ENCODE measurements at regions not wholly inside any gene's neighbourhood (a gene's known extent, or its start where the extent isn't known, plus 50 kb on each side); places are given as distances from the start of the nearest gene placed in this dataset.
"Not testable (repeated sequence)": the region's sequence is repeated elsewhere in the genome, so short reads cannot be mapped to it uniquely, and the experiment has no call there.

DNA sequence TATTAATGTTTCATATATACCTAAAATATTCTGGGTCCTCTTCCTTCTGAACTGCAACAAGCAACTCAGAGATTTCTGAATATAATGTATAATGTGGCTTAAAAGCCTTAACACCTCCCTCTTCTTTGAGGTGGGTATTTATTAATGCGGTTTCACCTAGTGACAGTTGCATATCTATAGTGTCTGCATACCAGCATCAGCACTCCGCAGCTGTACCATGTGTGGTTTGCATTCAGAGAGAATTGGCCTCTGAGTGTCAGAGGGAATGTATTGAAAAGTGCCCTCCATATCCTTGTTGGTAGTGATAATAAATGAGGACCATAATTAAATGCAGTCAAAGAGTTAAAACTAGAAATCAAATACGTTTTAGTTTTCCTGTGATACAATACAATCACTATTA lies 256.6 kb upstream of the ARRDC3 start:
- DNase-seq: no peak

DNA sequence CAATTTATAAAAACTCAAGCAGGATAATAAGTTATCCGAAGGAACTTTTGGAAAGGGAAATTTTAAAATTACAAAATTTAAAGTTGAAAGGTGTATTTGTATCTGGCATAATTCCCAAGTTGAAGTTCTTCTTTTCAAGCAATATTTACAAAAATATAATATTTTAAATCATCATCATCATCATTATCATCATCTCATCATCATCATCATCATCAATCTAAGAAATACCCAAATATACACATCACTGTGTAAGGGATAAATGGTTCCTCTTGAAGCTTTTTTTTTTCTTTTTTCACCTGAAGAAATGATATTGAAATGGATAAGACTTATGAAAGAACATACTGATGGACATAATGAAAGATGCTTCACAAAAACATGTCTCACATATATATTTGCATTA lies 254.9 kb upstream of the ARRDC3 start:
- DNase-seq: no peak

DNA sequence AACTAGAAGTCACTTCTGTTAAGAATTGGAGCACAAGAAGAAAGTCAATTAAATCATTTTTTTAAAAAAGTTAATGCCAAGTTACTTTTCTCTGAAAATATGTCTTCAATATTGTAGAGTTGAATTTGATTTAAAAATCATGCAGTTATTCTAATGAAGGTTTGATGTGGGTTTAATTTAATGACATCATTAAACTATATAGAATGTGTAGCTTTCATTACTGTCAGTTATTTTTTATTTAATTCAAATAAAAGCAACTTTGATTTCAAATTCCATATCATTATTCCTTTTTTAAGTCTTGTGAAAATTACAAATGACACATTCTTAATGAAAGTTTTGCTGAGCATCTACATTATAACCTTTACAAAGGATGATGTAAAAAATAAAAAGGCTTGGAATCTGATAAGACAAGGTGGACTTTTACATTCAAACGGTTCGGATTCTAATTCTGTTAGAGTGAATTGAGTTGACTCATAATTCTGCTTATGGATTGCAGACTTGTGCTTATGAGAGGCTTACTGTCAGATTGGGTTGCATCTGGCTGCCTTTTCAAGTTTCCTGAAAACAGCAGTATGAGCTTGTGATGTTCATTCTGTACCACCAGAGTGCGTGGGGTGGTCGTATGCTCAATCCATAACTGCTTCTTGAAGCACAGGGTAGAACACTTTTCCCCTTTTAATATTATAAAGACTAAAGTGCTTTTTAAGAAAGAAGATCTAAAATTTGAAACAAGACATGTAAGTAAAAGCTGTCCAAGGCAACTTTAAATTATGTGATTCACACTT lies 253.0 kb upstream of the ARRDC3 start:
- no peak for DNase-seq

DNA sequence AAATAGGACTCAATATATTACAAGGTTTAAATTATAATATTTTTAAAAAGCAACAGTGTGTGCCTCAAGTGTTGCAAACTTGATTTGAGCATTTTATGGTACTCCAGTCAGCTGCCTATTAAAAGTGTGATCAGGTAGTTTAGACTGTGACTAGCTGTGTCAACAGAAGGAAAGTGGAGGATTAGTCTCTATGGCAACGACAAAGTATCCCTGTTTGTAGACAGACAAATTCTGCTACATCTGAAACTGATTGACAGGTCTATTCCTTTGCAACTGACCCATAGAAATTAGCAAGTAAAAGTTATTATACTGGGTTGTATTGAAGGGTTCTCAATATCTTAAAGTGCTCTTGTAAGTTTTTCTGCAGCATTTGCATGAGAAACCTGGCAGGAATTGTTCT lies 249.8 kb upstream of the ARRDC3 start:
- DNase-seq: no peak

DNA sequence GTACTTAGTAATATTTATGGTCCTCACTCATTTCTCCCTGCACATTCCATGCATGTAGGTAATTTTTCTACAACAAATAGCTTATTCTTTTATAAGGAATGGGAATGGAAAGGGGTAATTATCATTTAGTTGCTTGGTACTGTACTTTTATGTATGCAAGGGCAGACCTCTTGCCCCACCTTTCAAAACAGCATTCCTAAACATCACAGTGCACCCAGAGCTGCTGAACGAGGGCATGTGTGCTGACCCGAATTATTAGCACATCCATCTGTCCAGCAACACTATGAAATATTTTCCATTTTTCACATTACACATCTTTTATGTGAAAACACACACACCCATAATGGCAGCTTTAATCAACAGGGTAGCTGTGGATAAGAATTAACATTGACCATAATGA lies 228.6 kb upstream of the ARRDC3 start:
- DNase-seq: no peak

DNA sequence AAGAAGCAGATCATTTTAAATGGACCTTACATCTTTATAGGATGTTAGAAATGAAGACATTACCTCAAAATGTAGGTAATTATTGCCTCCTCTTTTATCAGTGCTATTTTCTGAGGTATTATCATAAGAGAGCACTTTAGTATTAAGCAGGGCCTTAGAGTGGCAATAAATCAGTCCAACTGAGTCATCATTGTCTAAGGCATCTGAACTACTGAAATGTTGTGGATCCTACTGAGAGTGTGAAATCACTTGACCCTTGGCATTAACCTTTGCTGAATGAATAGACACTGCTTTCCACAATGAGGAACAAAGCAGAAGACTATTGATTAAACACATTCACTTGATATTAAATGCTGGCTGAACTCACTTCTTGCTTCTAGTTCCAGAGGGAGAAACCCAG lies 224.6 kb upstream of the ARRDC3 start:
- no peak for DNase-seq

DNA sequence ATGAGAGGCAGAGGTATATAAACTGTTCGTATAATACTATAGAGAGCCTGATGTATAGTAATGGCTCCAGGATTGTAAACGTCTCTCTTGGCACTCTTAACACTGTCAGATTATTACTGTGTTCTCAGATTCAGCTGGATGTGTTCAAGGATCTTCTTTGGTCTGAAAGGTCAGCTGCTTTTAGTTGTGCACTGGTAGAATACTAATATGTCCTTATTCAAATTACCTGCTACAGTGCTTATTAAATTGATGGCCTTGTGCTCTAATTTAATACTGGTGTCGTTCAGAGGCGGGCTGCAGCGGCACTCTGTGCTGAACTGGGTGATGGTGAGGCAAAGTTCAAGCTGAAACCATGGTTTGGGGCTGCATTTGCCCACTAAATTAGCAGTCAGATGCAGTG lies 216.7 kb upstream of the ARRDC3 start:
- DNase-seq: no peak

DNA sequence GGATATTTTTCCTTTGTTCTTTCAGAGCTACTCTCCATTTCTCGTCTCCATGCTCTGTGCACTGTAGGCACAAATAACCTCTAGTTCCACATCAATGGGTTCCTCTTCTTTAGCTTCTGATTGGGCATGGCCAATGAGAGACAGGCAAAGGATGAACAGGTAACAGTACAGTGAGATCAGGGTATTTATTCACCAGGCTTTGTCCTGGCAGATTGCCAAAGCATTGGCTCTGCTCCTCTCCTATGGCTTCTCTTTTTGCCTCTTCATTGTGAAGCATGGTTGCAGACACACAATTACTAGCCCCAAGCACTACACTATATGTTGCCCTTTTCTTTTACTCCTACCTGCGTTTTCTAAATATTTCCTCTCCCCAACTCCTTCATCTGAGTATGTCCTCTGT lies 215.1 kb upstream of the ARRDC3 start:
- DNase-seq: no peak

DNA sequence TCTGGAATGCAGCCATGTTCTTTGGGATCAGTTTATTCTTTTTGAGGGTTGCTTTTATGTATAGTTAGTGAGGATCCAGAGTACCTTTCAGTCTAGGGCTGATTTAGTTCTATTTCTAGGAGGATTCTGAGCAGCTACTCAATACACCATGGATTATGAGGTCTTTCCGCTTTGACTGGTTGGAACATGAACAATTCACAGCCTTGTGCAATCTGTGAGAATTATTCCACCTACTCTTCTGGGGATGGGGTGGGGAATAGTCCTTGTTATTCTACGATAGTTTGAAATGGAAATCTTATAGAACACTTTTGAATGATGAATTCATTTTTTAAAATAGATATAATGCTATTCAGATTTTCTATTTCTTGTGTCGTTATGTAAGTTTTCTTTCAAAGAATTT lies 212.3 kb upstream of the ARRDC3 start:
- no peak for DNase-seq

DNA sequence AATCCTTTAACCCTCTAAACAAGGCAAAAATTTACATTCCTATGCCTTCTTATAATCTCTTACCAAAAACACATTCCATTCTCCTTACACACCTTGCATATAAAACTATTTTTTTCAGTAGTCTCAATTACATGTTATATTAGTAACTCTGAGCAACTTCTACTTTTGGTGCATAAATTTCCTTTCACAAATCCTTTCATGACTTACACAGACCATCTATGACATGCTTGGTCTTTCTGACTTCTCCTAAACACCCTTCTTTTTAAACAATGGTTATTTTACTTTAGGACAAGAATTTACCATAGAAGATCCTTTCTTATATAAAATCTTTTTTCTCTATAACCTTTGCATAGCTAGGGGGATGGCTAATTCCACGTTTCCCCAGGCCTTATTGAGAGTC lies 208.0 kb upstream of the ARRDC3 start:
- no peak for DNase-seq

DNA sequence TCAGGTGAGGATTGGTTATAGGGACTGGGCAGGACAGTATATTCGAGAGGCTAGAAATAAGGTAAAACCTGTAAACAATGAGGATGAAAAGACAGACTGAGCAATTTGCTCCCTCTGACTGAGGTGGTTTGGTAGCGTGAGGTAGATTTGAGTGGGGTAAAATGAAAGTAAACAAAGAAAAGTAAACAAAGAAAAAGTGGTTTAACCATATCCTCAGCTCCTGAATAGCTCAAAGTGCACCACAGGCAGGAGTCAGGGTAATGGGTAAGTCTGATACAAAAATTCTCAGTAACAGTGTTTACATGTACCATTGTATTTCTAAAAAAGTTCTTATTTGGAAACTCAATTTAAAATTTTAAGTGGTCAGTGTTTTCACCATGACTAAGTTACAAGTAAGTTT lies 203.1 kb upstream of the ARRDC3 start:
- no peak for DNase-seq

DNA sequence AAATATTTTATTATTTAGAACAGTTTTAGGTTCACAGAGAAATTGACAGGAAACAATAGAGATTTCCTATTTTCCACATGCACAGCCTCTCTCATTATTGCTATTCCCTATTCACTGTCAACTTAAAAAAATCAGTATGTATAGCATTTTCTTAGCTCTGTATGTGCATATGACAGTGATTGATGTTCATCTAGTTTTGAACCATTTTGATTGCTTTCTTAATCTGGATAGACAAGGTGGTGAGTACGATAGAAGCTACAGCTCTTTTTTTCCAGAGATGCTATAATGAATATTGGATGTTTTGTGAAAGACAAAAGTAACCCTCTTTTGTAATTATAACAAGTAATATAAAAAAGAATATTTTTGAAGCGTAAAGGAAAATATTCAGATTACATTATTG lies 201.2 kb upstream of the ARRDC3 start:
- DNase-seq: no peak

DNA sequence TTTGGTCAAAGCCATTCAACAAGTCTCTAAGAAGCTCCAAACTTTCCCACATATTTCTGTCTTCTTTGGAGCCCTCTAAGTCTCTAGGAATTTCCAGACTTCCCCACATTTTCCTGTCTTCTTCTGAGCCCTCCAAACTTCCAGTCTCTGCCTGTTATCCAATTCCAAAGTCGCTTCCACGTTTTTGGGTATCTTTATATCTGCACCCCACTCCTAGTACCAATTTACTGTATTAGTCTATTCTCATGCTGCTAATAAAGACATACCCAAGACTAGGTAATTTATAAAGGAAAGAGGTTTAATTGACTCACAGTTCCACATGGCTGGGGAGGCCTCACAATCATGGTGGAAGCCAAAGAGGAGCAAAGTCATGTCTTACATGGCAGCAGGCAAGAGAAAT lies 182.9 kb upstream of the ARRDC3 start:
- DNase-seq: not testable (repeated sequence)

DNA sequence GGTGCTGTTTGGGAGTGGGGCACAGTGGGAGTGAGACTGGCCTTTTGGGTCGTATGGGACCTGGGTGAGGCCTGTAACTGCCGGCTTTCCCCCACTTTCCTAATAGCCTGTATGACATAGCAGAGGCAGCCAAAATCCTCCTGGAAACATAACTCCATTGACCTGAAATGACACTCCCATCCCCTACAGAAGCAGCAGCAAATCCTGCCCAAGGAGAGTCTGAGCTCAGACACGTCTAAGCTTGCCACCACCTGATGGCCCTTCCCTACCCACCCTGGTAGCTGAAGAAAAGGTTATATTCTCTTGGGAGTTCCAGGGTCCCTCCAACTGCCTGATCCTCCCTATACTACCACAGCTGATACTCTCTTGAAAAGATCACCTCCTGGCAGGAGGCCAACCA lies 179.8 kb upstream of the ARRDC3 start:
- DNase-seq: no peak

DNA sequence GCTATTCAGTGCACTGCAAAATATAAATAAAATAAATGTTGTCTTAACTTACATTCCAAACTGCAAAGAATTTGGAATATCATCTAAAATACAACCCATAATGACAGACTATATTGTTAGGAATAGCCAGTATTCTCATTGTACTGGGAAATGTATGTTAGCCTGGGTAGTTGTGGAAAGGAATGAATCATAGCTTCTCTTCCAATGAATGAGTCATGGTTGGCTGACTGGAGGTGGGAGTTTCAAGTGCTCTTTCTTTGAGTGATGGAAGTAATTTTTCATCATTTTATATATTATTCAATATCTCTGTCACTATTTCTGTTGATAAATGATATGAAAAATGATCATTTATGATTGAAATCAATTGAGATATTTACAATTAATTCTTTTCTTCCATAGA lies 158.6 kb upstream of the ARRDC3 start:
- no peak for DNase-seq

DNA sequence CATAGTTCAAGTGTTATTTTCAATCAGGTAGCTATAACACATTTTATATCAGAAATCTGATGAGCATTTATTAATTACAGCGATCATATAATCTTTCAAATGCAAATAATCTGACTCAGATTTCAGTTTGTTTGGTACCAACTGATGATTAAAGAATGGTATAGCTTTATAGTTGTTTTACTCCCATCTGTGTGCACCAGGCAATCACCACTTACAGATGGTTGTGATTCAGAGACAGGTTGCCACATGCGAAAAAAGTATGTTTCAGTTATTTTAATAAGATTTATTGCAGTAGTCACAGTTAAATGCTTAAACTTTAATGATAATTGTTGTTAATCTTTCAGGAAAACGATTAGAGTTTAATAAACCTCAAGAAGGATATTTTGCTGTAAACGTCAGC lies 155.1 kb upstream of the ARRDC3 start:
- no peak for DNase-seq

DNA sequence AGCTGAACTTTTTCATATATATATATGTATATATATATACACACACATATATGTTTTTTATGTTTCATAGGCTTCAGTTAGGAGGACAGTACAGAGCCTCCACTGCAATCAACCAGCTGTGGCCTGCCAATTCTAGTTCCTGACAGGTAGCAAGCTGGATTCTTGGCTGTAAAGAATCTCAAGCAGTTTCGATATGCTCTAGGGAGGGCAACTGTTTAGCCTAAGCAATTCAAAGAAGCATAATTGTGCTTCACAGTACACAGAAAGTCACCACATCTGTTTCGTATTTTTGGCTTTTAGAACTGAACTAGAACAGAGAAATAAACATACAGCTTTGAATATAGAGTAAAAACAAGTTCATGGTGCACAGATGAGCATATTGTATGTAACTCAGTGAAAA lies 152.4 kb upstream of the ARRDC3 start:
- no peak for DNase-seq

DNA sequence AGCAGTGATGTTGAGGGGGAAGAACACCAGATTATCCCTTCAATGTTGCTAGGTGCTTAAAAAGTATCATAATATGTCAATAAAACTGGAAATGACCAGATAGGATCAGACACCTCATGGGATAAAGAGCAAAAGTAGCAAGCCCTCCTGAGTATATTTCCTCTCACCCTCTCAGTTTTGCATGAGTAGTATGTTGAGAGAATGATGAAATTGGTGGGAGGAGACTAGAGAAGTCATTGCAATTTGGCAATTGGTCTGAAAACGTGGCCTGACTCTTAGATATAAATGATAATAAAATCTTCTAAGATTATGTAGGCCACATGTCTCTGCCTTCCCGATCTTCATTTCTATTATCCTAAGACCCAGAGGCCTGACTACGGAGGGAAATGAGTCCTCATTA lies 151.2 kb upstream of the ARRDC3 start:
- no peak for DNase-seq

DNA sequence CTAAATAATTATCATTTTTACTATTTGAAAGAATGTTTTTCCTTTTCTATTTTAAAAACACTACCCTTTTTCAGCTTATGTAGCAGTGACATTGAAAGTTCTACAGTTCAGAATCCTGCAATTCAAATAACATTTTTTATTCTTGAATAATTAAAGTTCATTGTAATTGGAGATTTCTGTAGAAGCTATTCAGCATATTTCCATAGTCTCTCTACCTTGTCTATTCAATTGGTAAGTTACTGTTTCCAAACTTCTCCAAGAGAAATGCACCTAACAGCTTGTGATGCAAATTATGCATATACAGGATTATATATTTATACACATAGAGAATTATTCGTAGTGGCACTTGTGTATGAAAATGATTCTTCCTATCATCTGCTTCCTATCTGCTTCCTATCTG lies 149.7 kb upstream of the ARRDC3 start:
- no peak for DNase-seq

DNA sequence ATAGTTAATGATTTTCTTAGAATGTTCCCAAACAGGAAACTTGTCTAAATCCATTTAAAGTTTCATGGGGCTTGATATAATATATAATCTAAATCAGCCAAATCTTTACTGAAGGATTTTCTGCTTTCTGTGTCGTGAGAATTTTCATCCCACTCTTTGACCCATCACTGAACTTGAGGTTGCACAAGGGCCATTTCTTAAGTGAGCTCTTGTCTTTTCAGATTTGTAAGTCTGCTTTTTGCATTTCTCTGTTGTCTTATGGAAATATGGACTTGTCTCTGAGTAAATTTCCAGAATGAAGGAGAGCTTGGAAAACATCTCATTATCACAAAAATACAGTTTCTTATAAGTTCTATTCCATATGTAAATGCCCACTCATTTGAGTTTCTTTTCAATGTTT lies 149.2 kb upstream of the ARRDC3 start:
- DNase-seq: no peak

DNA sequence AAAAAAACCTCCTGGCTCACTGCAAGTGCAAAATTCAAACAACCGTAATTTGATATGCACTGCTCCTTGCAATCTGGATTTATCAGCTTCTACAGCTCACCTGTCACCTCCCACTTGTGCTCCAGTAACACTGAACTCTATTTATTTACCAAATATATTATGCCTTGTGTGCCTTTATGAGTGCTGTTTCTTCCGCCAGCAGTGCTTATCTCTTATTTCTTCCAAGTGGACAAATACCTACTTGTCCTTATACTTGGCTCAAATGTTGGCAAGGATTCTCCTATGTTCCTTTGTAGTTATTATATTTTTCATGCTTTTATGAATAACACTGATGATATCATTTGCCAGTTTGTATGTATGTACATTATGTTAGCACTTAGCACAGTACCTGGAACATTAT lies 145.7 kb upstream of the ARRDC3 start:
- no peak for DNase-seq

DNA sequence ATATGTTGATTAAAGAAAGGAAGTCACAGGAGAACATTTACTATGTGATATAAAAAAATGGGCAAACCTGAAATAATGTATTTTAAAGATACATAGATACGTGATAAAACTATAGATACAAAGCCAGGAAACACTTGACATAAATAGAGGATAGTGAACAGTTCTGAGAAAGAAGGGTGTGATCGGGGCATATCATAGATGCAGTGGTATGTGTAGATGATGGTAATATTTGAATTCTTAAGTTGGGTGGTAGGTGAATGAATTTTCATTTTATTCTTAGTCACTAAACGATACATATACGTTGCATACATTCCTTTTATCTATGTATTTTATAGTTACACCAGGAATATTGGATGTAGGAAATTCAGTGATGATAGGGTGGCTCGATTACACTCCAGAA lies 138.7 kb upstream of the ARRDC3 start:
- DNase-seq: no peak

DNA sequence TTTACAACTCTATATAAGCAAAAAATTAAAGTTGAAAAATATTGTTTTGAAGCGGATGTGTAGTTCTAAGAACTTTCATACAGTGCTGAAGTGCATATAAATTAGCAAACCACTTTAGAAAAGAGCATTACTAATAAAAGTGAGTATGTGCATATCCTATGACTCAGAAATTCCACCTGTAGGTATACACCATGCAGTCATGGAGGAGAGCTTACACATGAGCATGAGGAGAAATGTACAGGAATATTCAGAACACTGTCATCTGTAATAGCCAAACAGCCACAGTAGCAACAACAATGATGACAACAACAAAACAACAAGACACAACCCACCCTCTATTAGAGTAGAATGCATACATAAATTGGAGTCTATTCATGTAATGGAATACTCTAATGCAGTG lies 138.2 kb upstream of the ARRDC3 start:
- DNase-seq: no peak

DNA sequence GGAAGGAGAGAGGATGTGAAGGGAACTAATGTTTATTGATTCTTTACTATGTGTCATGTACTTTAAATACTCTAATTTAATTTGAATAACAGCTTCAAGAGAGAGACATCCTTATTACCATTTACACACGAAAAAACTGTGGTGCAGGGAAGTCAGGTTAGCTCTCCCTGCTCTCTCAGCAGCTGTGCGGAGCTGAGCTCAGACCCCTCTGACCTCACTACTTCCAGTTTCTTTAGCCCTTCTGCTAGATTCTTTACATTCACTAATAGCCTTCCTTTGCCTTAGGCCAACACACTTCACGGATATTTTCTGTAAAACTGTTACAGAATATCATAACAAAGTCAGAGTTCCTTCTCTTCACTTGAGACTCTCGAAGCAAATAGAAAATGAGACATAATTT lies 131.3 kb upstream of the ARRDC3 start:
- no peak for DNase-seq

DNA sequence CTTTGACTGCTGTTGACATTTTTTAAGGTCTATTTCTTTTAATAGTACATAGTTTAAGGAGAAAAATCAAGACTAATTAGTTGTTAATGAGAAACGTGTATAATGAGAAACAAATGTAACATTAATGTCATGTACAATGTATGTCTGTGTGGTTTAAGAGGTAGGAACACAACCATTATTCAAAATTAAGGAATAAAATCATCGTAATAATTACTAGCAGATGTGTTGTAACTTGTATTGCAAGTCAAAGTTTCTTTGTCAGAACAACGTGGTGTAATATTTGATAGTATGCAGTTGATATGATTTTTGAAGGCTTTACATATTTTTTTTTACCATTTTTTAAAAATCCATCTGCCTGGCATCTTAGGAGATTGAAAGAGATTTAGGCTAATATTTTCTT lies 120.2 kb upstream of the ARRDC3 start:
- DNase-seq: no peak

DNA sequence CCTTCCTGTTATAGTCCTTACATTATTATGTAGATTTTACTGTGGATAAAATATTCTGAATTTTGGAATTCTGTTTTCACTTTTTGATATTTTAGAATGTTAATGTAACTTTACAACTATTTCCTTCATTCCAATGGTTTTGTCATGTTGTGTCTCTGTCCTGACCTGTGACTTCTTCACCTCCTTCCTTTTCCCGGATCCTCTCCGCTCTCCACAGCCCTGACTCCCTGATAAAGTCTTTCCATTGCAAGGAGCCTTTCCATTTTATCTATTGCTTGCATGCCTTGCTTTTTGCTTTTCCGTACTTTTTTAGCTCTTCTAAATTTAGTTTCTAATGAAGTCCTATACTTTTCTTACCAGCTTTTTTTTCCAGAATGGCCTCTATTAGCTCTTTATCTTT lies 117.6 kb upstream of the ARRDC3 start:
- DNase-seq: no peak

All from MV-4-11 (cell line).